NCI-H1930 (cell line): ENCODE measurements at regions not wholly inside any gene's neighbourhood (a gene's known extent, or its start where the extent isn't known, plus 50 kb on each side); places are given as distances from the start of the nearest gene placed in this dataset.
A peak's percentile ranks its signal among the peaks of the same experiment; 100 is the strongest.

Experiments used
- DNase-seq, 2 experiments: peaks; one replicate each; lab custom pipeline; 2025; lab: John Stamatoyannopoulos, UW

DNA sequence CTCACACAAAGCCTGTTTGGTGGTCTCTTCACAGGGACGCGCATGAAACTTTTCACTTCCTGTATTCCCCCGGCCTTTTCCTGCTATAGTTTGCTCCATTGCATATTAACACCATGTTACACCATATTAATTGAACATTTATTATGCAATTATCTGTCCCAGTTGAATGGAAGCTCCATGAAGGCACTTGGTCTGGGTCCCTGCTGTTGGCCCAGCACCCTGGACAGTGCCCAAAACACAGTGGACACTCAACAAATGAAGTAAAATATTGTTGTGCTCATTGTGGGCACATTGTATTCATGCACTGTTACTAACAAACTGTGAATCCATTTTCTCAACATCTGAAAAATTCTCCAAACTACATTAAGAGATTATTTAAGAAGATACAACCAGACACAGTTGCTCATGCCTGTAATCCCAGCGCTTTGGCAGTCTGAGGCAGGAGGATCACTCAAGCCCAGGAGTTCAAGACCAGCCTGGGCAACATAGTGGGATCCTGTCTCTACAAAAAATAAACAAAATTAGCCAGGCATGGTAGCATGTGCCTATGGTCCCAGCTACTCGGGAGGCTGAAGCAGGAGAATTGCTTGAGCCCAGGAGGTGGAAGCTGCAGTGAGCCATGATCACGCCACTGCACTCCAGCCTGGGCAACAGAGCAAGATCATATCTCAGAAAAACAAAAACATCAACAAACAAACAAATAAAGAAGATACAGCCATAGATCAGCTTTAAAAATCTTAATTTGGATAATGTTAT, 292.7 kb upstream of the TENM3 start:
- no peak for DNase-seq

DNA sequence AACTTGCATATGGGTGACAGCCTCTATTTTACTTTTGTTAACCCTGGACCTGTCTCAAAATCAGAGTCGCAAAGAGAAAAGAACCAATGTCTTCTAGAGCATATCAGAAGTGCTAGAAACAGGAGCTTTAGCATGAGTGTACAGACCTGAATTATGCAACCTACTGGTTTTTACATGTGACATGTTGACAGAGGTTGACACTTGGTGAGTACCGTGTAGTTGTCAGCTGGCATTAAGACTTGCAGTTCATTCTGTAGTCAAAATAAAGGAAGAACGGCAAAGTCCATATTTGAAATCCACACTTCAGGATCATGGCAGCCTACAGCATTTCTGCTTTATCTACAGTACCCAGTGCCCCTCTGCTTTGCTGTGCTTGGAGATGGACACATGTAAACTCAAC, 291.9 kb upstream of the TENM3 start:
- DNase-seq = no peak

DNA sequence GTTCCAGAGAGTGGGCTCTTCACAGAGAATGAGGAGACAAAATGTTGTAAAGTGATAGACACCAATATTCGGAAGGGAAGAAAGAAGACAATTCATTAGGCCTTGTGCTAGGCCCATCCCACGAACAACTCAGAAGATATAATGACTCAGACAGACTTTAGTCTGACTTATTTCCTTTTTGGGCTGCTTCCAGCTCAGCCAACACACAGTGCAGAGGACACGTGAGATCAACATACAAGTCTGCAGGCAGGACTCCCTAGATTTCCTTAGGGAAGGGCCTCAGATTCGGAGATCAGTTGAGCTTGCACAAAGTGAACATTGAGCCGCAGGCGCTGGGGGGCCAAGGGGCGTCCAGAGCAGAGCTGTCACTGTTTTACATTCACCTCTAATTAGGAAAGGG, 290.7 kb upstream of the TENM3 start:
- no peak for DNase-seq

DNA sequence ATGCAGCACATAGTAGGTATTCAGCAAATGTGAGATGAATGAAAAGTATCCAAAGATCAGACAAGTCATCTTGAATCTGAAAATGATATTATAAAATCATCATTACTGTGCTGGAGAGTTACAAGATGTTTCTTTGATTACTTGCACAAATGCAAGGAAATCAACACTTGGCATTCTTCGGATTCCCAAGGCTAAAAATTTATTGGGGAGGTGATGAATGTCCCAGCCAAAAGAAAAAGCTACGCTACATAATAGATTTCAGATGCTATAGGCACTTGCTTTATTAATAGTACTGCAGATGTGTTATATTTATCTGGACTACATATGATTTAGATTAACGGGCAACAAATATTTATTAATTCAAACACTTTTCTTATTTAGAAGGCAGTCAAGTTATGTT, 286.7 kb upstream of the TENM3 start:
- DNase-seq = no peak

DNA sequence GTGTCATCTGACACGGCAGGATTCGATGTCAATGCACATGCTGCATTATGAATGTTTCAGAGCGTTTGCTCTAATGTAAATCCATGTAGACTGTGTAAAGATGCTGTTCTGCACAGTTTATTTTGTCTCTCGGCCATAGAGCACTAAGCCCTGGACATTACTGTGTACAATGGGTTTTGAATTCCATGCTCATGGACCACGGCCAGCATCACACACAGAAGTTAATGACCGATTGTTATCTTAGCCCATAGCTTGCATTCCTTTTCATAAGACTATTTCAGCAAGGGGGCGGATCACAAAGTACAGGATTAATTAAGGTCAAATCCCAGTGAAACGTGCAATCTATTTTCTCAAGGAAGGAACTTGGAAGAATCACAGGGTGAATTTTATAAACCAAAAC, 286.1 kb upstream of the TENM3 start:
- no peak for DNase-seq

DNA sequence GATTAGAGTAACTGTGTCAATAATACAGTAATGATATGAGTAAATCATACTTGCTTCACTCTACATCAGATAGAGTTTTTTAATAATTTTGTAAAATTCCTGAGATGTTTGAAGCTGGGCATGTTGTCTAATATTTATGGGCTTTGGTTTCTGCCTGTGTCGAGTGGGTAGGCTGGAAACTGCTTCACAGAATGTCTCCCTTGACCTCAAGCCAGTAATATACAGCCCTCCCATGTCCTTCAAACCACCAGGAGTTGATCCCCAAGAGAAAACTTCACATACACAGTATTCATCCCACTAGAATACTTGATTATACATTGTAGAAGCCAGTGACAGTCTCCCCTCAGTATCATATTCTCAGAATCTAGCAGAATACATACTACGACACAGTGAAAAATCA, 284.8 kb upstream of the TENM3 start:
- no peak for DNase-seq

DNA sequence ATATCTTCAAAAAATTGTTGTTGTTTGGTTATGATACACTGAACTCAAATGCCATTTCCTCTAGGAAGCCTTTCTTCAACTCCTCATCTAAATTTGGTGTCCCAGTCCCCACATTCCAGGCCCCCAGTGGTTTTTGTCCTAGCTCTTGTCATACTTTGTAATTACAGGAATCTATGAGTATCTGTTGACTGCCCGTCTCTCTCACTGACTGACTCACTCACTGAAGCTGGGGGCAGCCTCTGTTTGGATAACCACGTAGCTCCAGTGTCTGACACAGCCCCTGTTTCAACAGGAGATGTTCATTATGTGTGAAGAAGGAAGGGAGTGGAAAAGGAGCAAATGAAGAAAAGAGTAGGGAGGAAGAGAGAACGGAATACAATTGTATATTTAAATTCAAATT, 284.1 kb upstream of the TENM3 start:
- no peak for DNase-seq

DNA sequence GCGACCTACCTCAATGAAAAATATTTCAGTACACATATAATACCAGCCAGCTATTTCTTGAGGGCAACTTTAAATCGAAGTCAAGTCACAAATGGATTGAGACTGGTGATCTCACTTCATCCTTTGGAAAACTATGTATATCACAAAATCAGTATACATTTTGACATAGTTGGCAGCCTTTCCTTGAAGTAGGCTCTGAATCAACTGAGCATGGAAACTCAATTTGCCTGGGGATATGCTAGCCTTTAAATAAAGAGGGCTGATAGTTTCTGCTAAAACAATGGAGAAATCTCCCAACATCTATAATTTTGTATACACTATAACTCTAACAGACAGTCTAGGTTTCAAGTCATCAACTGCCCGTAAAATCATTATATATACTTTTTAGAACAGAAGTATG, 282.8 kb upstream of the TENM3 start:
- no peak for DNase-seq

DNA sequence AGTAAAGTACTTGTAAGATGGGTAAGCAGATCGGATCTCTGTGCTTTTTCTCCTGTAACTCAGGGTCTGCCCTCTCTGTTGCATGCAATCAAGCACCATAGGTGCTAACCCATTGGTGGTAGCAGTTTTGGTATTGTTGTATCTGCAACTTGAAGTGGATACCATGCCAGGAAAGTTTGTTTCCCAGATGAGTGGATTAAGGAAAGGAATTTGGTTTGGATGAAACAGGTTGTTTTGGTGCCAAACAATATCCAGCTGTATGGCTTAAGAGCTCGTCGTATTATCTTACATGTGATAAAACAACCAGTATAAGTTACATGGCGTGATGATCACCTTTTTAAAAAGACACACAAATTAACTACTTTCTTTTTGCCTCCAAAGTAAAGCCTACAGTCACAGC, 280.9 kb upstream of the TENM3 start:
- DNase-seq = no peak

DNA sequence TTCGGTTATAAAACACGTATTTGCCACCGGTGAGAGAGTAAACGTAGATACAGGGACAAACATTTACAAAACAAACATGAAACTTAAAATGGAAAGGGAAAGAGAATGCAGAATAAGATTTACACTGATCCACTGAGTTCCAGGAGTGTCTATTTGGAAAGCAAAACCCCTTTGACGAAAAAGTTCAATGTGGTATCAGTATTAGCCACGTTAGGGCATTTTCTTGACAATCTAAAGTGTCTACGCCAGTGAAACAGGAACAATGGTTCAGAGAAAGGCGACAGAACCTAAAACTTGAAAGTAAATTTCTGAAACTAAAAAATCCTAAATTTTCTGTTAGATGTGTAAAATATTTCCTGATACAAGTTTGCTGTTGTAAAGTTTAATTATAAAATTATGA, 278.5 kb upstream of the TENM3 start:
- no peak for DNase-seq

DNA sequence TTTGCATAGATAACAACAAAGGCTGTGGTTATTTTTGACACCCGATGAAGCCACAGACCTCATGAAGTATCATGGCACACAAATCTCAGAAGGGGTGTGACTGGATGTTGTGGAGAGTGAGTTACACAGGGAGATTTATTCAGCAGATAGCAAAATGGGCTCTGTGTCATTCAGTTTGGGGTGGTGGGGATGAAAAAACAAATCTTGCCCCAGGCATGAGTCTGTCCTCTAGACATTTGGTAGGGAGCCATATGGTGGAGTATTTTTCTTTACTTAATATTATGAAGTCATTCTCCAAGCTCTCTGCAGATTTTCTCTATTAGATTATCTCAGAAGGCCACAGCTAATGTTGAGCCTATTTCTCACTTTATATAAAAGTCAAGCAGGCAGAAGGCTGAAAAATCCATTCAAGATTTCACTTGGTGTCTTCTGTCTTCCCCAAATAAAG, 277.1 kb upstream of the TENM3 start:
- no peak for DNase-seq

DNA sequence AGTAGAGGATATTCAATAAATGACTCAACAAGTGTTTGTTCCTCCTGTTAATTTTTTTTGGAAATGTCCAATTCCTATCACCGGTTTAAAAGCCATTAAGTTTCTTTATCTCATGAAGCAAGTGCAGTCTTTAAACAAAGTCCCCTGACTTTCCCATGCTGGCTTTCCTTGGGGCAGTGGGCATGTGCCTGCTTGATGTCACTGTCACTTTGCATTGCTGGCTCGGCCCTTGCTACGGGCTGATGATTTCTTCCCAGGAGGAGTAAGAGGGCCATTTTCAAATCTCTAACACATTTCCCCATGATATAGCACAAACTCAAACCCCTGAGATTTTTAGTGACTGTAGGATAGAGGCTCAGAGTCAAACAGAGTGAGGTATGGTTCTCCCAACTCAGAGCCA, 275.8 kb upstream of the TENM3 start:
- no peak for DNase-seq

DNA sequence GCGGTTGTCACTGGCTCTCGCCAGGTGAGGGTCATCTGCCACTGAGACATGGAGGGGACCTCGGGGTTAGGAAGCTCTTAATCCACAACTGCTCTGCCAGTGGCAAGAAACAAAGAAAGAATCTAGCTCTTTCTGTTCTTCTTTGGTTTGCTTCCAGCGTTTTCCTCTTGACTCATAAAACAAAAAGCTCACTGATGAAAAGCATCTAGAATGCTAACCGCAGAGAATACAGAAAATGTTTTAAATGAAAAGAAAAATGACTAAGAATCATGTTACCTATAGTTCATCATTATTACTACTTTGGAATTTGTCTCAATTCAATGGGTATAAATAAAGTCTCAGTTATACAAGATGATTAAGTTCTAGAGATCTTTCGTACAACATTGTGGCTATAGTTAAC, 274.8 kb upstream of the TENM3 start:
- no peak for DNase-seq

DNA sequence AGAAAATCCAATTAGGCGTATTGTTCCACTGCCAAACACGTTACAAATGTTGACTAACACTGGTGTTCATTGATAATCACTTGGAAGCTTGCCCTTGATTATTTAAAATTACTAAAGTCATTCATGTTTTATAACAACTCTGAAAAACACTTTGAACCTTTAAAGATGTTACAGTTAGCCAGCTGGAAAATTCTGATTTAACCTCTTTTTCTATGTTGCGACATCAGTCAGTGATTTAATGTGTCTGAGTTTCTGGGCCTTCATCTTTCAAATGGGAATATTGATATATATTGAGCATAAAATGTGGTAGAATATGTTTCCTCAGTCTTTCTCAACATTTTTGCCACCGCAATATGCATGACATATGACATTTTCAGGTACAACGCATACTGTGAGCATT, 274.1 kb upstream of the TENM3 start:
- no peak for DNase-seq

DNA sequence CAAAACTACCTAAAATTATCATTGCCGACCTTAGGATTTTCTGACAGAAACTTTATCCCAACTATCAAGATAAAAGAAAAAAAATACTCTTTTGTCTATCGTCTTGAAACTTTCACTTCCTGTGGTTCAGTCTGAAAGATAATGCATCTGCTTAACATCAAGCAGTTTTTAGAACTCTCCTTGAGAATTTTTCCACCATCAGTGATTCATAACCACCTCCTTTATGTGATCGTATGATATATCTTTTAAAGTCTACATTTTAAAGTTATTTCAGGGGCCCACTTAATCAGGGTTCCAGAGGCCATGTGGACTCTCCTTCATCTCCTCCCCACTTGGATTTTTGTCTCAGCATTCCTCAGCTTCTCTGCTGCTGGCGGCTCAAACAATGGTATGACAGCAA, 272.8 kb upstream of the TENM3 start:
- no peak for DNase-seq

DNA sequence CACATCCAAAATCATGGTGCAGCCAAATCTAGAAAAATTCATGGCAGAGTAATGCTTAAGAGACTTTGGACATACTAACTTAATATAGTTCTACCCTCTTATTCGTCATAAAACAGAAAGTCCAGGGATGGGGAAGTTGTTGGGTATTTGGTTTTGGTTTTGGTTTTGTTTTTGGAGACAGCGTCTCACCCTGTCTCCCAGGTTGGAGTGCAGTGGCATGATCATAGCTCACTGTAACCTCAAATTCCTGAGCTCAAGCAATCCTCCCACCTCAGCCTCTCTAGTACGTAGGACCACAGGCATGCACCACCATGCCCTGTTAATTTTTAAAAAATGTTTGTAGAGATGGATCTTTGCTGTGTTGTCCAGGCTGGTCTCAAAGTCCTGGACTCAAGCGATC, 271.8 kb upstream of the TENM3 start:
- DNase-seq = no peak

DNA sequence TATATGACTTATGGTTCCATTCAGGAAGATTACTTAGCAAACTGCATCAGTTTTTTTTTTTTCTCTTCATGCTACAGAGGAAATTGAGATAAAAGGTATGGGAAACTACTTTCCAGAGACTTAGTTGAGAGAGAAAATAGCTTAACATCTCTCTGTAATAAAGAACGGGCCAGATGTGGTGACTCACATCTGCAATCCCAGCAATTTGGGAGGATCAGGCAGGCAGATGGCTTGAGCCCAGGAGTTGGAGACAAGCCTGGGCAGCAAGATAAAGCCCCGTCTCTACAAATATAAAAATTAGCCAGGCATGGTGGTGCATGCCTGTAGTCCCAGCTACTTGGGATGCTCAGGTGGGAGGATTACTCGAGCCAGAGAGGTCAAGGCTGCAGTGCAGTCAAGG, 271.2 kb upstream of the TENM3 start:
- no peak for DNase-seq

DNA sequence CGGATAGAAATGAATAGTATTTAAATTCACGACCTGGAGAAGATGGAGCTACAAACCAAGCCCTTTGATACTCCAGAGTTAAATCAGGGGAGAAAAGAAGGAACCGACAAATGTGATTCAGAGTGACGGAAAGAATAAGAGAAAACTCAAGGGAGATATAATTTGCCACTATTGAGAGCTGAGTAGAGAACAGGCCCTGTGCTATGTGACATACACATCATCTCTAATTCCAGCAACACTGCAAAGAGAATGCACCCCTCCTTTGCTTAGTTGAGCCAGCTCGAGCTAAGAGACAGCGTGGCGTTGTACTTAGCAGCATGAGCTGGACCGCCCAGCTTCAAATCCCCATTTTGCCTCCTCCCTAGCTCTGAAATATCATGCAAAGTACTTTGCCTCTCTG, 266.4 kb upstream of the TENM3 start:
- DNase-seq = no peak

DNA sequence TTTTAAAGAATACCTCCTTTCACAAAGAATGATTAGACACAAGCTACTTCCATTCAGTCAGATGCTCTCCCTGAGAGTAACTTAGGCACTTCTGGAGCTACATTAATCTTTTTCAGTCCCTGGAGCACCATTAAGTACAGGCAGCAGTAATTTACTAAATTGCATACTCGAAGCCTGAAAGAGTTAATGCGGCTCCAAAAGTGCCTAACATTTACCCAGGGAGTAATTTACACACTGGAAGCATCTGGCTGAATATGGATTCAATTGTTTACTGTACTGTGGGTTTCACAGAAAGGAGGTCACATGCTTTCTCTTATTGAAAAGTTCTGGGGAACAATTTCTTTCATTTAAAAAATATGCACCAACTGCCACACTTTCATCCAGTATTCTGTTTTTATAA, 260.8 kb upstream of the TENM3 start:
- peak; percentile 40 to 48 for DNase-seq

DNA sequence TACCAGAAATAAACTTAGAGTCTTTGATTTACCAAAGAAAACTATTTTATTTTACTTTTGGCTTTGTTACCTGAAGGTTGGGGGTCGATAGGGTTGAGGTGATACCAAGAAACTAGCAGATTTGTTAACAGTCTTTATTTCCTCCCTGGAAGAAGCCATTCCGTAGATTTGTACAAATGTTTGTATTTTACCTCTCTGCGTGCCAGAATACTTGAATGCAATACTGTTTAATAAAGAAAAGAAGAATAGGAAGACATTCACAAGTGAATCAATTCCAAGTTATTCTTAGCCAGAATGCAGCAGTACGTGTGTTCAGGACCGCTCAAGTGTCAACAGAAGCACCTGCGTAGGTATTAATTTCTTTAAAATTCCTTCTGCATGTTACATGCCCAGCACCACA, 260.3 kb upstream of the TENM3 start:
- no peak for DNase-seq

DNA sequence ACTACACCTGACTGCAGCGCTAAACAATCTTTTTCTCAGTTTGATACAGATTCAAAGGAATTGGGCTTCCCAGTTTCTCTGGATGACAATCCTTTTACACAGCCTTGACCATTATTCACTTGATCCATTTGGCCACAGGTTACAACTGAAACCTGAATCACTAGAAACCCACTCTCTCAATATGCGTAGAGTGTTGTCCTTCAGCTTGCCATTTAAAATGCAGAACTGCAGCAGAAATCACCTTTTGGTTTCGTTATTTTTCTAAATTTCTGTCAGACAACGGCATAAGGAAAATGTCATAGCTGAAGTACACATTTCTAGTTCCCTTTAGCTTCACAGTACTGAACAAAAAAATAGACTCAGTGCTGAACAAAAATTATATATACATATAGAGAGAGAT, 255.8 kb upstream of the TENM3 start:
- no peak for DNase-seq

DNA sequence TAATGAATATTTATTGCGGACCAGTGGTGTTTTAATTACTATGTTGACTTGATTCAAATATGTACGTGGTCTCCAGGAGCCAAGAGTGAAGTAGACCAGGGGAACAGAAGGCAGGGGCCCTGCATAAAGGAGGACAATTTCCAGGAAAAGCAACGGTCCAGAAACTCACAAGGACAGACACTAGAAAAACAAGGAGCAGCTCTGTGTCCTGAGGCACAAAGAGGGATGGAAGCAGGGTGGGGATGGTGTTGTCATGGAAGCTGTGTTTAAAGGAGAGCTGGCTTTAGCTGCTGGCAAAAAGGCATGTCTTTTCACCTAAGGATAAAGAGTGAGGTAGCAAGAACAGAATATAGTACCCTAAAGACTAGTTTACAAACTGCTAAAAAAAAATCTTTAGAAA, 254.1 kb upstream of the TENM3 start:
- DNase-seq = no peak

DNA sequence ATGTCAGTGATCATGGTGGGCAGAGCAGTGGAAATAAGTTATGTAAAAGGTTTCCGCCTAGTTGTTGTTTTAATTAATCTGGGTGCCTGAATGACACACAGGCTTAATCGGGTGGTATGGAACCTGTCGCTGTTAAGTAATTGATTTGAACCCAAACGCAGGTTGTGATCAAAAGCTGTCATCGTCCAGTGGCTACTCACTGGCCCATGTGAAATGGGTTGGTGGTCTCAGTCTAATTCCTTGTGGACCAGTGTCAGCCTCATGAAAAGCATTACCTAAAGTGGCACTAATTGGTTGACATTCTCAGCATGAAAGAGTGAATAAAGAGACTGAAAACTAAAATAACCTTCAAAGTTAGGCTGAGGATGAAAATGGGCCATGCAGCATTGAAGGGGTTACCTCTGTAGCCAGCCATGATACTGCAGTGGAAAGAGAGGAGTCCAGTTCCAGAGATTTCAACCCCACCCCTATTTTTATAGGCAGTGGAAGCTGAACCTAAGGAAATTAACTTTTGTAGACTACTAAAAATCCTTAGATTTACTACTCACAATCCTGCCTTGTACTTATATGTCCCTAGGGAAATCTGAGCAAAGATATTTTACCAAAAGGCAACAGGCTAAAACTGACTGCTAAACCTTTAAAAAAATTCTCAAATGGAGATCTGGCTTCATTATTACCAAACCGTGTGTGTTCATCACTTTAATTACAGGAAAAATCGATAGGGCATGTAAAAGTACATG, 251.7 kb upstream of the TENM3 start:
- DNase-seq = no peak
